Activated CD4-positive, alpha-beta T cell treated with anti-CD3 and anti-CD28 coated beads, Interleukin-2, Interleukin-6, amounts not matched to agents 100 ng/mL and 50 ng/mL, durations not matched to agents 16 hours and 8 hours (primary cell): ENCODE measurements at regions not wholly inside any gene's neighbourhood (a gene's known extent, or its start where the extent isn't known, plus 50 kb on each side); places are given as distances from the start of the nearest gene placed in this dataset.
"Not testable (repeated sequence)": the region's sequence is repeated elsewhere in the genome, so short reads cannot be mapped to it uniquely, and the experiment has no call there.

Source experiments
- DNase-seq: peaks from one replicate; pipeline ENCODE4 v3.0.0-alpha.2; 2020

DNA sequence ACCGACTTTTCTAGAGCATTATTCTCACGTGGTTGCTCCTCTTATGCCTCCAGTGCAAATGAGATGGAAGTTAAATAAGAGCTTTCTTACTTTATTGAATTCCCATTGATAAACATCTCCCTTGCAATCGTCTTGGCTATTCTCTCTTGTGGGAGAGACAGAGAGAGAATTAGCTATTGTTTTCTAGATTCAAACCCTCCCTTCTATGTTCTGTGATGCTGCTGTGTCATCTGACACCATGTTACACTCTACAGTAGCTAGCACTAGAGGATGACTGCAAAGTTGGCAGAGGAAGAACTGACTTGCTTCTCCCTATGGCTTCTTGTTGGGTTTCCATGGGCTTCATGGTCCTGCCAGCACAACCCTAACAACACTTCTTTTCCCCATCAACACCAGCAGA, 134.6 kb upstream of the RANBP3L start:
- DNase-seq: no peak

DNA sequence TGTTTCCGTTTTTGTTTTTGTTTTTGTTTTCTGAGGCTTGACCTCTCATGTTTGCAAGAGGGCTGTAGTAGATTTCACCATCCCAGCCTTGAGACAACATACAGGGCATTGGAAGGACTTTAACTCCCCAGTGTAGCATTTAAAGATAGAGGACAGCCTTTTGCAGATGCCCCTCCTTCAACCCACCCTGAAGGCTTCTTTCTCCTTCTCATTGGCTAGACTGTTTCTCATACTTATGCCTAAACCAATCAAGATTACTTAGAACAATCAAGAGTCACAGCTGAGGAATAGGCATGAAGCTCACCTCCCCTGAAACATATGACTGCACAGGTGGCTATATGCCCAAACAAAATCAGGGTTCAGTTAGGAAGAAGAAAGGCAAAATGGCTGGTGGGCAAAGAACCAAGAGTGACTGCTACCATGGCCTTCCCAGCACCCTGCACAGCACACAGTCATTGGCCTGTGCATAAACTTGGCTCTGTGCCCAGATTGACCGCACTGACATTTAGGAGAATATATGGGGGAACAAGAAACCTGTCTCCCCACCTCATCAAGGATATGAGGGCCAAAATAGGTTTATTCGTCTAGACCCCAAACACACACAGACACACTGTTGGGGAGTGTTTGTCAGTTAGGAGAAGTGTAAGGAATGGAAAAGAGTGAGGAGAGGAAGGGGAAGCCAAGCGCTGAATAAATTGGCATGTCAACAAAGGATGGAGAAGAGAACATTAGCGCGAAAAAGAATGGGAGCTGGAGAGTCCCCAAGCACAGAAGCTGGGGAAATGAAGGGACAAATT, 137.3 kb upstream of the RANBP3L start:
- no peak for DNase-seq

DNA sequence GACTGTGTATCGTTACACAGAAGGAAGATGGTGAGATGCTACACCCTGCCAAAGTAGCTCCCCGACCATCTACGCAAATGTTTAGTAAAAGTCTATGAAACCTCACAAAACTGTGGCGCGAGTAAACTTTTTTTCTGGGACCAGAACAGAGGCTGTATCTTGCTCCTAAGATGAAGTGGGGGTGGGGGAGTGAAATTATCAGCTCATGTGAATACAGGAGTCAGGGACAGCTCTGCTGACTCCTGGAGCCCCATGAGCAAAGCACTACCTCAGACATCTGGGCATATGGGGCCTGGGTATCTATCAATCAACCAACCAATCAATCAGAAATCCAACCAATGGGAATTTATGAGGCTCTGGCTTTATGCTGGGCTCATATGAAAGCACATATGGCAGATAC, 138.6 kb upstream of the RANBP3L start:
- DNase-seq: no peak

- DNase-seq: no peak
Observed at GRCh38 chr5:36441280-36441679, 139.6 kb upstream of the RANBP3L start.

- DNase-seq: no peak
Observed at GRCh38 chr5:36442352-36442751, 140.7 kb upstream of the RANBP3L start.

DNA sequence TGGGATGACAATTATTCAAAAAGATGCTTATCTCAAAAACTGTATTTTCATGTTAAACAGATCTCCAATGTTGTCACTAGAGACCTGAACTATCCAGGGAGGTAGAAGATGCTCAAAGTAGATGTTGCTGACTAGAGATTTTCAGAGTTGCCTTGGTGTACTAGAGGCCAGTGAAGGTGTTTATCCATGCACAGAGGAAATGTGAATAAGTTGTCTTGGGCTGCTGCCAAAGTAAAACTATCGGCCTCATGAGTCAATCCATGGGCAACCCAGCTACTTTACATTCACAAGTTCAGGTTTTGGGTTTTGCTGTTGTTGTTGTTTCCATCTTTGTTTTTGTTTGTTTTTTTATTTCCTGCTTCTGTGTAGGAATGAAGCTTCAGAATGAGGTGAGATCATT, 141.1 kb upstream of the RANBP3L start:
- DNase-seq: no peak

DNA sequence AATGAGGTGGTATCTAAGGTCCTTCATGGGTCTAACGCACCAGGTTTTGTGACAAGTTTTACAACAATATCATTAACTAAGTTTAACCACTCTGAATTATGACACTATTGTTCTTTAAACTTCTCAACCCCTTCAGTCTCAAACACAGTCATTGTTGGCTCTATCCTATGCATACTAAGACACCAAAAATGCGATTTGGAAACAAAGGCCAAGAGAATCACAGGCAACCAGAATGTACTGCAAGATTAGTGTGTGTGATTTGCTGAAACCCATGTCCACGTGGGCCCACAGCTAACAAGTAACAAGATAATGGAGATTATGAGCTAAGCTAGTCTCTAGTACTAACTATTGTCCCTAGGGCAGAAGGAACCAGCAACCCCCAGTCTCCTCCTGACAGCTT, 142.2 kb upstream of the RANBP3L start:
- no peak for DNase-seq

GRCh38 chr5:36444582-36445418, 143.1 kb upstream of the RANBP3L start:
- DNase-seq: no peak

GRCh38 chr5:36447776-36448175, 146.1 kb upstream of the RANBP3L start:
- no peak for DNase-seq

- no peak for DNase-seq
Observed at GRCh38 chr5:36450229-36451014, 148.7 kb upstream of the RANBP3L start.

GRCh38 chr5:36452424-36453006, 150.8 kb upstream of the RANBP3L start:
- no peak for DNase-seq

DNA sequence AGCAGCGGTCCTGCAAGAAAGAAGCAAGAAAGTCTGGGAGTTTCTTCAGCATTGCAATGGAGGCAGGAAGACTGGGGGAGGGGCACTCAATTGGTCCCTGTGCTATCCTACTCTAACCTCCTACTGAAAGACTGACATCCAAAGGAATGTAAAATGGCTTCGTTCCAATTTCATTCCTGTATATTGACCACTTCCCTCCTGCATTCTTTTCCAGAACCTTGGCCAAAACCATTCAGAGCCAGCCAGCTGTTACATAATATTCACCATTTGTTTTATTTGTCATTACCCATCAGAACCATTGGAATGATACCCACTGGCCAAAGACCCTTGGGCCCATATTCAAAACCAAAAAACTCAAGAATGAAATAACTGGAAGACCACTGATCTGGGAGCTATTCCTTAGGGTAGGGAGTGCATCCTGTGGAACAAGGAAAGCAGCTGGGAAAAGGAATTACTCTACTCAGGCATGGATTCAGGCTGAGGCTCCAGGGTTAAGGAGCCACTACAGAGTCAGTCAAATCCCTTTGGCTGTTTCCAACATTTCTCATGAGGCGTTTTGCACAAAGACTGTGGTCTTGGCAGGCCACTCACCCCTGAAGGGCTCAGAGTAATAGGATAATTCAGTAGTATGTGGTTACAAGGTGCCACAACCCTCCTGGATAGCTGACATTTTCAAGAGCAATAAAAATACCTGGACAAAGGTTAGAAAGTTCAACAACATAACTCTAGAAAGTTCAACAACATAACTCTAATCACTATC, 148.7 kb upstream of the SLC1A3 start:
- DNase-seq: no peak

DNA sequence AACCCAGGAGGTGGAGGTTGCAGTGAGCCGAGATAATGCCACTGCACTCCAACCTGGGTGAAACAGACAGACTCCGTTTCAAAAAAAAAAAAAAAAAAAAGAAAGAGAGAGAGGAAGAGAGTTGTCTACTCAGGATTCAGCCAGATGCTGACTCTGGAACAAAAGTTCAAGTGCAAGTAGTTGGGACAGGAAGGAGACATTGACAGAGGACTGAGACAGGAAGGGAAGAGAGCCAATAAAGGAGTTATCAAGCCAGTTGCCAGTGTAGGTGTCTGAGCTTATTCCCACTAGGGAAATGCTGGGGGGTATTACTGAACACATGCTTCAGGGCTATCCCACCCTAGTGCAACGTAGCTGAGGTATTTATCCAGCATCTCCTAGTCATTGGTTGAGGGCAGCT, 147.7 kb upstream of the SLC1A3 start:
- no peak for DNase-seq

GRCh38 chr5:36459176-36460135, 146.9 kb upstream of the SLC1A3 start:
- DNase-seq: peak; percentile 8

- DNase-seq: no peak
Observed at GRCh38 chr5:36462295-36463021, 143.9 kb upstream of the SLC1A3 start.

GRCh38 chr5:36475942-36476341, 130.5 kb upstream of the SLC1A3 start:
- DNase-seq: not testable (repeated sequence)

GRCh38 chr5:36478646-36479317, 127.6 kb upstream of the SLC1A3 start:
- DNase-seq: no peak

DNA sequence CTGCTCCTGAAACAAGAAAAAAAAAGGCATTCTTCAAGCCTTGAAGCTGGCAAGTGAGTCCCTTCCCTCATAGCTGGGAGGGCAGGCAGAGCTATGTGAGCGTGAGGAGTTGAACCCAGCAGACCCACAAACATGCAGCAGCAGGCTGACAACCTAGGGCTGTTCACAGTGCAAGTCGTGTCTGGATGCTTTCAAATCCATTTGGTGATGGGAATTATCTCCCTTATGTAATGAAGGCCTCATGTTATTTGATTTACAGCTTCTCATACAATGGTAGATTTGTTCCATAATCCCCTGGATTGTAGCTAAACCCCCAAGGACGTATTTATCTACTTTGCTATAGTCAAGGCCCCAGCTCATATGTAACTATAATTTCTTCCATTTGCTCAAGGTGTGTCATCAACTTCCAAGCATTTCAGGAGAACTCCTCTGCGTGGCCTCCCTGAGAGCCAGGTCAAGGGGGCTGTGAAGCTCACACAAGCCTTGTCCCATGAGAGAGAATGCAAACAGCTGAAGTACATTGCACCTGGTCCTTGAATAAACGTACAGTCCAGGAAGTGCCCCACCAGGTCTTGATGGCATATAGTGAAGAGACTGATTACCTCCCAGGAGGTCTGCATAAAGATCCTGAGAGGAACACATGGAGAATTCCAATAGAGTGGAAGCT, 124.8 kb upstream of the SLC1A3 start:
- no peak for DNase-seq

GRCh38 chr5:36482812-36483211, 123.6 kb upstream of the SLC1A3 start:
- DNase-seq: no peak
